ENCODE measurements at regions not wholly inside any gene's neighbourhood (a gene's known extent, or its start where the extent isn't known, plus 50 kb on each side); places are given as distances from the start of the nearest gene placed in this dataset.

DNA sequence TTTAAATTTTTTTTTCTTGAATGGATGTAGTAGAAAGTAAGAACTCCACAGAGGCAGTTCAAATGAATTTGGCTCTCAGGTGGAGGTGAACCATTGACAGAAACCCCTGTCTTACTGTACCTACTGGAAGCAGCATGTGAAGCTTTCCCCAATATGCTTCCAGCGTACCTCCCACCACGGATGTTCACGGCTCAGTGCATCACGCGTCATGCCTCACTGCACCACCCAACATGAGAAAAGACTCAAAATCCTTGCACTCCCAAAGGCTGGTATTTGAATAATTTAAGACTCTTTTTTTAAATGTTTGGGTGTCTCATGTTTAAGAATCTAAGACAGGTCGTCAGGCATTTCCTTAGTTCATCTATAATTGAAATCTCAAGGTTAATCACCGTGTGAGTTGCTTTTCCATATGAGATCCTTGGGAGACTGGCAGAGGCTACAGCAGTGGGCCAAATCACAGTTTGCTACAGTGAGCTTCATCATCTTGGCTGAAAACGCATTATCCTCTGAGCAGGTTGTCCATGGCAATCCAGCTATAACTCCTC is 846.4 kb downstream of the DCDC2C start:
- no peak for TF ChIP-seq POLR2A (IDR thresholded peaks at IDR 0.05)
- TF ChIP-seq, protein P1, sequence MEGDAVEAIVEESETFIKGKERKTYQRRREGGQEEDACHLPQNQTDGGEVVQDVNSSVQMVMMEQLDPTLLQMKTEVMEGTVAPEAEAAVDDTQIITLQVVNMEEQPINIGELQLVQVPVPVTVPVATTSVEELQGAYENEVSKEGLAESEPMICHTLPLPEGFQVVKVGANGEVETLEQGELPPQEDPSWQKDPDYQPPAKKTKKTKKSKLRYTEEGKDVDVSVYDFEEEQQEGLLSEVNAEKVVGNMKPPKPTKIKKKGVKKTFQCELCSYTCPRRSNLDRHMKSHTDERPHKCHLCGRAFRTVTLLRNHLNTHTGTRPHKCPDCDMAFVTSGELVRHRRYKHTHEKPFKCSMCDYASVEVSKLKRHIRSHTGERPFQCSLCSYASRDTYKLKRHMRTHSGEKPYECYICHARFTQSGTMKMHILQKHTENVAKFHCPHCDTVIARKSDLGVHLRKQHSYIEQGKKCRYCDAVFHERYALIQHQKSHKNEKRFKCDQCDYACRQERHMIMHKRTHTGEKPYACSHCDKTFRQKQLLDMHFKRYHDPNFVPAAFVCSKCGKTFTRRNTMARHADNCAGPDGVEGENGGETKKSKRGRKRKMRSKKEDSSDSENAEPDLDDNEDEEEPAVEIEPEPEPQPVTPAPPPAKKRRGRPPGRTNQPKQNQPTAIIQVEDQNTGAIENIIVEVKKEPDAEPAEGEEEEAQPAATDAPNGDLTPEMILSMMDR (IDR thresholded peaks at IDR 0.05): no peak

Measured in lower leg skin (tissue), 3 donors.